Right forelimb (tissue), 1 donor: ENCODE measurements at regions not wholly inside any gene's neighbourhood (a gene's known extent, or its start where the extent isn't known, plus 50 kb on each side); places are given as distances from the start of the nearest gene placed in this dataset.
"Not testable (repeated sequence)": the region's sequence is repeated elsewhere in the genome, so short reads cannot be mapped to it uniquely, and the experiment has no call there.

ENCODE experiments used
- DNase-seq: peaks from one replicate; pipeline ENCODE4 v3.0.0-alpha.2; 2018

DNA sequence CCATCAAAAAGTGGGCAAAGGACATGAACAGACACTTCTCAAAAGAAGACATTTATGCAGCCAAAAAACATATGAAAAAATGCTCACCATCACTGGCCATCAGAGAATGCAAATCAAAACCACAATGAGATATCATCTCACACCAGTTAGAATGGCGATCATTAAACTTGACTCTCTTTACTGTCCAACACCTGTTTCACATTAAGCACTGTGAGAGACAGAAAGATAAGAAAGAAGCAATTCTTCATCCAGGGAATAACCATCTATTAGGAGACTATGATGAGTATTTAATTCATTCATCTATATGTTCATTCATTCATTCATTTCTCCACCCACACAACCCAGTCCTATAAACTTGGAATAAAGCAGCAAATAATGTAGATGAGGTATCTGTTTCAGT is 334.3 kb downstream of the C12orf75 start:
- DNase-seq: not testable (repeated sequence)

DNA sequence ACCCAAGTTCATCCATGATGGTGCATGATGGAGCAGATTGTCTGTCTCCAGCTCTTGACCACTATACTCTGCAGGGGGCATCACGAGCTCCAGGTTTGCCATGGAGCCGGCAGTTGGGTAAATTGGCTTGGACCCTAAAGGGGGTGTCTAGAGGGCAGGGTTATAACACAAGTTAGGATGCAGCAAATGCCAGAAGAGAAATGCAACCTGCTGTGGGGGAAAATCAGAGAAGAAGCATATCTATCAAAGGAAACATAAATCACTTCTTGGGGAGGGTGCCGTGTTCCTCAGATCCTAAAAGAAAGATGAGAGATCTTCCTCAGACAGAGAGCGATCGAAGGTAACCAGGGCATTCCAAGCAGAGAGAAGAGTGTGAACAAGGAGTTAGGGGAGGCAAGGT is 334.9 kb downstream of the C12orf75 start:
- no peak for DNase-seq

DNA sequence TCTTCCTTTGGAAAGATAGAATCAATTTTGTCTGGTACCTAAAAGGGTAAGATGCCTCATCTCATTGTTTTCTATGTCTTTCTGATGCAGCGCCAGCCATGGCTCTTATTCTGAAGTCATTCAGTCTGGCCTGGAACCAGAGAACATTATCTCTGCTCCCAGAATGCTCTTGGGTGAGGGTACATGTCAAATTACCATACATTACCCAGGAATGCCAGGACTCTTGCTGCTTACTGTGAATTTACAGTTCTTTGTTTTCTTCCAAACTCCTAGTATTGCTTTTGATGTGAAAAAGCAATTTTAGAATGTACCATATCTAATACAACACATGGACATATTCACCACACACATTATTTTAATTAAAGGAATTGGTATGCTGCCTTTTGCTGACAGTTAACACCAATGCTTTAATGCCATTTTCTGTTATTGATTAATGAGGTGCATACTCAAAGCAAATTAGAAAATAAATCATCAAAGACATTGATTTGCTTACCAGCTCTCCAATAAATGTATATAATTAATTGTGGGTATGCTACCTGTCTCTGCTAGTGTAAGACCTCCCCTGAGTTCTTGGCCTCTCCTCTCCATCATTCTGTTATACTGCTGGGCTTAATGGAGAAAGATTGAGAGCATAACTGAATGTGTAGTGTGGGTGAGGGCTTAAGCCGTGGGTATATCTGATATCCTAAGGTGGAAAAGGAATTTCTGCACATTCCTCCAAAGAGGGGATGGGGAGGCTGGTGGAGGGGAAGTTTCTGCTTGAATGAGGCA is 337.7 kb downstream of the C12orf75 start:
- no peak for DNase-seq

DNA sequence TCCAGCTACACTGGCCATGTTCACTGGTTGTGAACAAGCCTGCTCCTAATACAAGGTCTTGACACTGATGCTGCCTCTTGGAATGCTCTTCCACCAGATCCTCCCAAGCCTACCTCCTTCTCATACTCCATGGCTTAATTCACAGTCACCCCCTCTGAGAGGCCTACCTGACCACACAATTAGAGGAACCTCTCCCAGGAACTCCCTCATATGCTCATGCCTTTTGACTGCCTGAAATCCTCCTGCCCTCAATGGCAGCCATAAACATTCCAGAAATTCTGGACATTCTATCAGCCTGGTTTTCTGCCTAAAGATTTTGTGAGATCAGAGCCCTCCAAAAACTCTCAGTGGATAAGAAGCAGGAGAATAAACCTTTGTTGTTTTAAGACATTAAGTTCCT is 340.2 kb downstream of the C12orf75 start:
- no peak for DNase-seq

DNA sequence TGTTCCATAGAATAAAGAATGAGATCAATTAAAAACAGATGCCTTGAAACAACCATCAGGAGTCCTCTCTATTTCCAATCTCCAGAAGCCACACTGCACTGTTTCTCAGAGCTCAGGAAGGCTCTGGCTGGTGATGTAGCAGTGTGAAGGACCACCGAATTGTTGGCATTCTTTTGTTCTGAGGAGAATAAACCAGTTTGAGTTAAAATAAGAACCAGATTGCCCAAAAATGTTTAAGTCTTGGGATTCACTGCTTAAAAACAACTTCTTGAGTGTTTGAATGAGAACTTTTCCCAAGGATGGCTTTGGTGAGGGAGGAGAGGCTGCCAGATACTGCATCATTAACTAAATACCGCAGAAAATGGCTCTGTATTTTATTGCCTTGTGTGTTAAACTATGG is 341.2 kb downstream of the C12orf75 start:
- no peak for DNase-seq

DNA sequence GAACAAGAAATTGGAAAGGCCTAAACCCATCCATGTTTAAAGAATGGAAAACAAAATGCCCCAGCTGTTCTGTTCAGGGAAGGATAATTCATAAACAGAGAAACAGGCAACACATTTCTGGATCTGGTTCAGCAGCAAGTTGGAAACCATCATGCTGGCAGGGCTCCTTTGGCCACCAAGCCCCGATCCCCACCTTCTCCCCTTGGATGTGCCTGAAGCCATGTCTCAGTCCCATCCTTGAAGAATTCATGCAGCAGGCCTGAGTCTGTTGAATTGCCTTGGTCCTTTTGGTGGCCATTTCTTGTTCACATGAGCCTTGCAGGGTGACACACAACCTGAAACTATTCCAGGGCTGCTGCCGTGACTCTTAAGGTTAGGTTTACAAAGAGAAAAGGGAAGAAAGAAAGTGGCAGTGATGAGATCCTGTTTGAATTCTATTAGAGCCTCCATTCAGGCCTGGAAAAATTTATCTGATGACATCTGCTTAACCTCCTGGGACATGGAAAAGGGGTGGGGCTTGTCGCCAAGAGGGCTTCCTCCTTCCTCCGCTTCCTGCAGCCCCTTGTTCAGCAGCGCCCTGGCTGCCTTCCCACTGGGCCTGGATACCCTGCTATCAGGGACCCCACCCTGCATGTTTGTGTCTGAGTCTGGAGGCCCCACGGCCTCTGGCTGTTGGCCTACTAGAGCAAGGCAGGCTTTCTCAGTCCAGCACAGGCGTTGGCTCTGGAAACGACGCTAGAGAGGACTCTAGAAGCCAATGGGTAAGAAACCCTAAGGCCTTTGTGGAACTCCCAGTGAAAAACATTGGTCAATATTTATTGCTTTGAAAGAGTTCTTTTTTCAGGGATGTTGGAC is 341.9 kb downstream of the C12orf75 start:
- DNase-seq: peak; percentile 60

DNA sequence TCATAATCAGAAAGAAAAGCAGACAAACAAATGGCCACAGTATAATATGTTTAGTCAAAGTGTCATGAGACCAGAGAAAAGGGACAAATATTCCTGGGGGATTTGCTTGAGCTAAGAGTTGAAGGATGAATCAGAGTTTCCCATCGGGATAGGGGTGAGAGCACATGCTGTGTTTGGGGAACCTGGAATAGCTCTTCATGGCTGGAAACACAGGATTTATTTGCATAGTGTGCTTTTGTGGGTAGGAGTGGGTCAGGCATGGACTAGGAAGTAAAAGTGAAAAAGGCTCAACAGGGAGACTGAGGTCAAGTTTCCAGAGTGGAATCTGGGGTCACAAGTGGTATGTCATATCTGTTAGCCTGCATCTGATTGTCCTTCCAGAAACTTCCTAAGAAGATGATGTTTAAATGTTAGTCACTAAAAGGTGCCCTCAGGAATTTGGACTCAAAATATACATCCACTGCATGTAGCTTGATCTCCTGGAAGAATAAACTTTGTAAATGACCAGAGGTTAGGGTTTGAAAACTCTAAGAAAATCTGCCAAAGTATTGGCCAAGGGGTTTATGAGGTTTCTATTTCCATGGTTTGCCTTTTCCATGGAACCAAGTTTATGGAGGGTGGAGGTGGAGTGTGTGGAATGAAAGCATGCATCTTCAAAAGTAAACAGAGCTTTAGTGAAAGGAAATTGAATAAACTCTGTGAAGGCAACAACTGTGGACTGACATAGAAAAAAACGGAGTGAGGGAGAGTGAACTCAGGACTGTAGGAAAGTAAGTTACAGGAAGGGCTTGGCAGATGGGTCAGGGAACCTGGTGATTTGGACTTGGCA is 344.6 kb downstream of the C12orf75 start:
- DNase-seq: no peak

DNA sequence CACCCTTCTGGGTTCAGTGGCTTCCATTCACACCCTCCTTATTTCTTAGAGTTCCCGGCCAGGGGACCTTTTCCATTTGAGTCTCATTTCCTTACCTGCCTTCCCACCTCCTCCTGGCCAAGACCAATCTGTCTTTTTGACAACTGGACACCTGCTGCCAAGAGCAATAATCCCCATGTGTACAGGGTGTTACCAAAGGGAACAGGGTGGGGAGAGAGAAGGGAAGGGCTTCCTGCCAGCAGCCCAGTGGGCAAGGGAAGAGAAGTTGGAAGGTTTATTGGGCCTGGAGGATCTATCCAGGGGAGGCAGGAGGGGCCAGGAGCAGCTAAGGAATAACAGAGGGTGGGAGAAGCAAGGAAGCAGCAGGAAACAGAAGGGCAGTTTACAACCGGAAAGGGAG is 346.2 kb downstream of the C12orf75 start:
- no peak for DNase-seq

DNA sequence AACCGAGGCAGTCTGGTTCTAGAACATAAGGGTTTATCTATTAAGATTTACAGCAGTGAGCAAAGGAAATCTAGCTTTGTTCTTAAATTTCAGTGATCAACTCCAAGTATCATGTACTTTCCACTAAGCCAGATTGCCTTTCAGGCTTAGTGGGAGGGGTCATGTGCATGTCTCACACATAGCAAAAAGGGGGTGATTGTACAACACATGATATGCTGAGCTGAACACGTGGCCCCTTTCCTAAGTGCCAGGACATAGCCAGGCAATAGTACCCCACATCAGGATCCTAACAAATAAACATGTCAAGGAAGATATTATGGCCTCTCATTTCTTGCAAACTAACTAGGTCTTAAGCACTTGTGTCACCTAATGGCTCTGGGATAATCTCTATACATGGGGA is 347.2 kb downstream of the C12orf75 start:
- no peak for DNase-seq

DNA sequence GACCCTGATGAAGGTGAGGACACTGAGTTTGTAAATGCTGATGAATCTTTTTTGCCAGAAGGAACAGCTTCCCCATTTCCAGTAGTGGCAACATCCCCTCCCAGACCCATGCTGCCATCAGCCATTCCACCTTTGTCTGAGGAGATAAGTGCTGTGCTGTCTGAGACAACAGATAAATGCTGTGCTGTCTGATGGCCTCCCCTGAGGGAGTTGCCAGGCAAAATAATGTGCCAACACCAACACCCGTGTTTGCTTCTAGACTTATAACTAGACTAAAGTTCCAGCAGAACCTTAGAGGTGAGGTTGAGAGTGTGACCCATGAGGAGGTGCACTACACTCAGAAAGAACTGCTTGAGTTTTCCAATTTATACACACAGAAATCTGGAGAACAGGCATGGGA is 349.5 kb downstream of the C12orf75 start:
- no peak for DNase-seq

DNA sequence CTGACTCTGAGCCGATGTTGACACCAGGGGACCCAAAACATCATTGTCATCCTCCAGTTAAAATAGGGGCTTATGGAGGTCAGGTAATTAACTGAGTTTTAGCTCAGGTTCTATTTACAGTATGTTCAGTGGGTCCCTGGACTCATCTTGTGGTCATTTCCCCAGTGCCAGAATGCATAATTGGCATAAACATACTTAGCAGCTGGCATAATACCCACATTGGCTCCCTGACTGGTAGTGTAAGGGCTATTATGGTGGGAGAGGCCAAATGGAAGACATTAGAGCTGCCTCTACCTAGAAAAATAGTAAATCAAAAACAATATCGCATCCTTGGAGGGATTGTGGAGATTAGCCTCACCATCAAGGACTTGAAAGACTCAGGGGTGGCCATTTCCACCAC is 350.9 kb downstream of the C12orf75 start:
- no peak for DNase-seq

DNA sequence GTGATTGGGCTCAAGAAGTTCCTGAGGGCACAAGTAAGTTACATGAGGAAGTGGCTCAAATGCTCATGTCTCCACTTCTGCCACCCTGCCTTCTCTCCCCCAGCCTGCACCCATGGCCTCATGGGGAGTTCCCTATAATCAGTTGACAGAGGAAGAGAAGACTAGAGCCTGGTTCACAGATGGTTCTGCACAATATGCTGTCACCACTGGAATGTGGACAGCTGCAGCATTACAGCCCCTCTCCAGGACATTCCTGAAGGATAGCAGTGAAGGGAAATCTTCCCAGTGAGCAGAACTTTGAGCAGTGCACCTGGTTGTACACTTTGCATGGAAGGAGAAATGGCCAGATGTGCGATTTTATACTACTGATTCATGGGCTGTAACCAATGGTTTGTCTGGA is 352.3 kb downstream of the C12orf75 start:
- DNase-seq: not testable (repeated sequence)

DNA sequence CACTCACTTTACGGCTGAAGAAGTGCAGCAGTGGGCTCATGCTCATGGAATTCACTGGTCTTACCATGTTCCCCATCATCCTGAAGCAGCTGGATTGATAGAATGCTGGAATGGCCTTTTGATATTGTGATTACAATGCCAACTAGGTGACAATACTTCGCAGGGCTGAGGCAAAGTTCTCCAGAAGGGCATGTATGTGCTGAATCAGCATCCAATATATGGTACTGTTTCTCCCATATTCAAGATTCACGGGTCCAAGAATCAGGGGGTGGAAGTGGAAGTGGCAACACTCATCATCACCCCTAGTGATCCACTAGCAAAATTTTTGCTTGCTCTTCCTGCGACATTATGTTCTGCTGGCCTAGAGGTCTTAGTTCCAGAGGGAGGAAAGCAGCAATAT is 353.3 kb downstream of the C12orf75 start:
- DNase-seq: not testable (repeated sequence)

DNA sequence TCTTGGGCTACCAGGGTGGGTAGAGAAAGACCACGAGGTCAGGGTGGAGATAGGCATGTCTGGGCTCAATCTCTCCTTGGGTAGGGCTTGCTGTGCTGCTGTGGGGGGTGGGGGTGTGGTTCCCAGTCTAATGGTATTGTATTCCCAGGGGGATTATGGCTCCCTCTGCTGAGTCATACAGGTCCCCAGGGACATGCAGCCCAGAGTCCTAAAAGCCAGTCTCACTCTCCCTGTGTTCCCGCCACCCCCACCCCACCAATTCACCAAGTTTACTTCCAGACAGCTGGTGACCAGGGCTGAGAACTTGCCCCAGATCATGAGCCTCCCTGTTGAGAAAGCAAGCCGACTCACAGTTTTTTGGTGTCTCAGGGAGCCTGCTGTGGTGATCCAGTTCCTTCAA is 367.6 kb downstream of the C12orf75 start:
- no peak for DNase-seq

DNA sequence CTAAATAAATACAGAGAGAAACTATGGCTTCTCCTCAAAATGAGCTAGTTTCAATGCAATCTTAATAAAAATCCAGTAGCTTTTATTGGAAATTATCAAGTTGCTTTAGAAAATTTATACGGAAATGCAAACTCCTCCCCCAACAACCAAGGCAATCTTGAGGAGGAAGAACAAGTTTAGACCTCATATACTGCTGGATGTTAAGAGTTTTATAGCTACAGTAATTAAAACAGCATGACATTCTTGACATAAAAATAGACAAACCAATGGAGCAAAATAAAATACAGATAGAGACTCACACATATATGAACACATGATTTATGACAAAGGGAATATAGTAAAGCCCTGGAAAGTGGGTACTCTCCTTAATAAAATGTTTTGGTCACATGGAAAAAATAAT is 368.7 kb downstream of the C12orf75 start:
- DNase-seq: no peak

DNA sequence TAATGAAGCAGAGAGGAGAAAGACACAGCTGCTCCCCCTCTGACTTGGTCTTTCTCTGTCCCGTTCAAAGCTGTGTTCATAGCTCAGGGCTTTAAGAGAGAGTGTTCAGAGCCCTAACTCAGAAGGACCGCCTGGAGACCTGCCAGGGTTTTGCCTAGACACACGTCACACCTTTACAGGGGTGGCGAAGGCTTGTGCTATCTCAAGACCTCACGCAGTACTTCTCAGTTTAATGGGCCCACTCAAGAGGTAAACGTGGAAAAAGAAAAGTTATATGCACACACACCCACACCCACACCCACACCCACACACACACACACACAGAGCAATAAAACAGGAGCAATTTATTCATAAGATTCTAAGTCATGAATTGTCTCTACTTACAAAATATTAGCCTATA is 374.3 kb downstream of the C12orf75 start:
- no peak for DNase-seq

DNA sequence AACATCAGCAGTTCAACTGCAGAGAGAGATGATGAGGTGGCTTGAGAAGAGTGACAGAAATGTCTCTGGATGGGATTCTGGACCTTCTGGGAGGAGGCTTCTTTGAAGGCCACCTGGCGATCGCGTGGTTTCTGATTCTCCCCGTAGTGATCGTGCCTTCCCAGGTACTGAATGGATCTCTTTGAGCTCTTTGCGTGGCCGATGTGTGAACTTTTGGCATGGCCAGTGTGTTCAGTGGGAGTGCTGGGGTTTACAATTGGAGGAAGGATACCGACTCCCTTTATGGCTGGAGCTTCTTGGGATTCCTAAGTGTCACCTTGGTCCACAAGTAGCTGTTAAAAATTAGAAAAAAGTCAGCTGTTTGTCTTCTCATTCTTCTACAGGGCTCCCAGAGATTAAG is 374.7 kb downstream of the C12orf75 start:
- no peak for DNase-seq

DNA sequence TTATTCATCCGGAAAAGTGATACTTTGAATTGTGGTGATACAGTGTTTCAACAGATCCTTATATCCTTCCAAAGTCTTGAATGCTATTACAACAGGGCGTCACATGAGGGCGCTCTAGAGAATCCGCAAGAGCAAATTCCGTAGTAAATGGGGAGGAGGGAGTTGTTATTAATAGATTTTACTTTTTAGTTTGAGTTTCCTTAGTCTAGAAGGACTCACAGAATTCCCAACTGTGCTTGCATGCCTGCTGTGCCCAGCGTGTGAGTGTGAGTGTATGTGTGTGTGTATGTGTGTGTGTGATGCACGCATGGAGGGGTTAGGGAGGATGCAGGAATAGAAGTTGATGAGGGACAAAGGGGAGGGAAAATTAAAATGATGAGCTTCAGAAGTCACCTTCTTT is 375.3 kb downstream of the C12orf75 start:
- DNase-seq: peak; percentile 63

DNA sequence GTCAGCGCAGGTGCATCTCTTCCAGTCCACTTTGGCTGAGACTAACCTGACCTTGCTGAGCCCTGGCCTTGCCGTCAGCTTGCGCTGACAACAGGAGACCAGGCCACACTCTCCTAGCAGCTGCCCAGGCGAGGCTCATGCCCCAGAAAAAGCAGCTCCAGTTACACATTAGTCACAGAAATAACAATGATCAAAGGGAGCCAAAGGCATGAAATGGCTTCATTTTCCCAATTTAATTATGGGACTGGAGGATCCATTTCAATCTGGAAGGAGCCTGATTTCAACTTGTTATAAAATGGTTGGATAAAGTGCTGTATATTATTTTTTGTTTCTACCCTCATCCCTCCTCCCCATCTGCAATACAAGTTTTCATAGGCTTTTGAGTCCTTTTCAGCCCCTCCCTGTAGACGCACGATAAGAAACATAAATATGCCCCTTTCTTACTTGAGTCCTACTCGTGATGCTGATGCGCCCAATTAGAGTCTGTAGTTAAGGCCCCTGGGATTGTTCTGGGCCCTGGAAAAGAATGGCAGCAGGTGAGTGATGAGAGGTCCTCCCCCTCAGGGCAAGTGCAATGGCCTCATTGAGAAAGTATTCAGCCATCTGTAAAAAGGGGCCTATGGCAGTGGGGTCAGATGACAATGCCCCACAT is 376.0 kb downstream of the C12orf75 start:
- no peak for DNase-seq

DNA sequence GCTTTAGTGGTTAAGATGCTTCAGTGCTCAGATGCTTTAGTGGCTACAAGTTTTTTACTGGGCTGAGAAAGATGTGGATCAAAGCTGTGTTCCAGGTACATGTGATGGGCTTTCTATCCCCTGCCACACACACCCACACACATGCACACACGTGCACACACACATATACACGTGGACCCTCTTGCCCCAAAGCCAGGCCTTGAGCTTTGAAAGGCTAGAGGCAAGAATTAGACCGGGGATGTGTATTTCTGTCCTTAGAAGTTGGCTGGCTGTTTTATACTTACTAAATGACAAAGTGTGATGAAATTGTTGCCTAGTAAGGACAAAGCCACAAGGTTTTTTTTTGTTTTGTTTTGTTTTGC is 376.5 kb downstream of the C12orf75 start:
- DNase-seq: no peak

DNA sequence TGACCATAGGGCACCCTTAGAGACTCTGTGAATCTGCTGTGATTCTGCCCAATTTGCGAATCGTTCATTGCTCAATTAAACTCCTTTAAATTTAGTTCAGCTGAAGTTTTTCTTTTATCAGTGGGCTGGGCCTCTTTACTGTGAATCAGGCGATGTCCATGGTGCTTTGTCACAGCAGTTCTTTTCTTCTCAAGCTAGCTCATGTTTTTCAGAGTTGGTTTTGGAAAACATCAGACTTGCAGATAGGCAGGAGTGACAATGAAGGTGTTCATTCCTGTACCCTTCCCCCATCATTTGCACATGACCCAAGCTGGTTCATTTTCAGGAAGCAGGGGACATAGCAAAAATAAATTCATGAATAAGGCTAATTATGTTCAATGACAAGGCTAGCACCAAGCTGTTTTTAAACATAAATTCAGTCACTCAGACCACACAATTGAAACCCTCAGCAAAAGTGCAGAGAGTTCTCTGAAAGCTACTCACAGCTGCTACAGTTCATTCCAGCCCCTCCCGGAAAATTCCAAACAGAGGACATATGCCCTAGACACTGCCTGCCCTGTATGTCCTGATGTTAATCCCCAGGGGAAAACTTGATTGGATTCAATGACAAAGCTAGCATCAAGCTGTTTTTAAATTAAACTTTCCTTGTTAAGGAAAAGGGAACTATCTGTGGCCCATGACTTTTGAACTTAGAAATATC is 383.3 kb downstream of the C12orf75 start:
- no peak for DNase-seq

DNA sequence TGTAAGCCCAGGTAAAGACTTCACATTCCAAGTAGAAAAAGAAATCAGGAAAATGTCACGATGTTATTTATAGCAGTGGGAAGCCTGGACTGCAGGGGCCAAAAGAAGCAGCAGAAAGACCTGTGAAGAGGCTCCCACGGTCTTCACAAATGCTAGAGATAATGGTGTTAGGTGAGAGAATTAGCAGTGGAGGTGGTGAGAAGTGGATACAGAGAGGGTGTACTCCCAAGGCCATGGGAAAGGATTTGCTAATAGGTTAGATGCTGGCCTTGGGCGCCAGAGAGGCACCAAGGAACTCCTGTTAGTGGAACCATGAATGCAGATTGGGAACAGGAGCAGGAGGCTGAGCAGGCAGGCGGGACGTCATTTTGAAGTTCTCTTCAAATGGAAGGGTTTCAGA is 386.1 kb downstream of the C12orf75 start:
- no peak for DNase-seq
